H9 (cell line): ENCODE measurements at regions not wholly inside any gene's neighbourhood (a gene's known extent, or its start where the extent isn't known, plus 50 kb on each side); places are given as distances from the start of the nearest gene placed in this dataset.

Experiments used
- DNase-seq: peaks from one replicate; pipeline ENCODE4 v3.0.0-alpha.2; 2017
- H2AFZ ChIP-seq: one replicate; pipeline ENCODE4 v1.6.1; 2013; ENCODE audit warnings: mild to moderate bottlenecking, low read length, control low read depth, moderate library complexity
- H2AK5ac ChIP-seq: 2 replicates; pipeline ENCODE4 v1.6.1; 2013; ENCODE audit warnings: low read length, control low read depth, mixed read lengths; ENCODE audit not compliant: insufficient read length
- H2BK120ac ChIP-seq: one replicate; pipeline ENCODE4 v1.6.1; 2013; ENCODE audit warnings: low read depth, mild to moderate bottlenecking, low read length, control low read depth, inconsistent platforms; ENCODE audit not compliant: poor library complexity, severe bottlenecking
- H2BK12ac ChIP-seq: 2 replicates; pipeline ENCODE4 v1.6.1; 2013; ENCODE audit warnings: low read length, control low read depth, mixed read lengths, low read depth; ENCODE audit not compliant: insufficient read length
- H2BK15ac ChIP-seq: 2 replicates; pipeline ENCODE4 v1.6.1; 2013; ENCODE audit warnings: low read depth, low read length, control low read depth
- H2BK20ac ChIP-seq: one replicate; pipeline ENCODE4 v1.6.1; 2013; ENCODE audit warnings: low read depth, mild to moderate bottlenecking, low read length, control low read depth, inconsistent platforms; ENCODE audit not compliant: poor library complexity, severe bottlenecking
- H2BK5ac ChIP-seq: 2 replicates; pipeline ENCODE4 v1.6.1; 2013; ENCODE audit warnings: low read length, control low read depth, mixed read lengths; ENCODE audit not compliant: insufficient read length
- H3K14ac ChIP-seq: 2 replicates; pipeline ENCODE4 v1.6.1; 2013; ENCODE audit warnings: low read length, control low read depth; ENCODE audit not compliant: insufficient read depth
- H3K18ac ChIP-seq: 2 replicates; pipeline ENCODE4 v1.6.1; 2013; ENCODE audit warnings: low read depth, mild to moderate bottlenecking, mixed read lengths, low read length, control low read depth; ENCODE audit not compliant: insufficient read length
- H3K23ac ChIP-seq: 2 replicates; pipeline ENCODE4 v1.6.1; 2013; ENCODE audit warnings: low read length, control low read depth, mixed read lengths, low read depth; ENCODE audit not compliant: insufficient read length
- H3K23me2 ChIP-seq: 2 replicates; pipeline ENCODE4 v1.6.1; 2013; ENCODE audit warnings: low read depth, mild to moderate bottlenecking, mixed read lengths, low read length, control low read depth; ENCODE audit not compliant: insufficient read length, poor library complexity, severe bottlenecking
- H3K27ac ChIP-seq: 2 replicates; pipeline ENCODE4 v1.5.1; 2013; ENCODE audit warnings: low read length, control low read depth, mixed read lengths, low read depth; ENCODE audit not compliant: insufficient read length
- H3K27me3 ChIP-seq: 2 replicates; pipeline ENCODE4 v1.6.1; 2013; ENCODE audit warnings: low read length, control low read depth, inconsistent platforms; ENCODE audit not compliant: insufficient read depth
- H3K4ac ChIP-seq: 2 replicates; pipeline ENCODE4 v1.6.1; 2013; ENCODE audit warnings: low read depth, mild to moderate bottlenecking, control low read depth, inconsistent platforms, low read length, moderate library complexity
- H3K4me1 ChIP-seq: 2 replicates; pipeline ENCODE4 v1.6.1; 2013; ENCODE audit warnings: low read length, control low read depth, inconsistent platforms; ENCODE audit not compliant: insufficient read depth
- H3K4me2 ChIP-seq: 2 replicates; pipeline ENCODE4 v1.6.1; 2013; ENCODE audit warnings: low read length, control low read depth, mixed read lengths; ENCODE audit not compliant: insufficient read length, insufficient read depth
- H3K56ac ChIP-seq: 2 replicates; pipeline ENCODE4 v1.6.1; 2013; ENCODE audit warnings: low read depth, mild to moderate bottlenecking, mixed read lengths, low read length, control low read depth; ENCODE audit not compliant: insufficient read length
- H3K79me1 ChIP-seq: 2 replicates; pipeline ENCODE4 v1.6.1; 2013; ENCODE audit warnings: low read depth, mild to moderate bottlenecking, moderate library complexity, low read length, control low read depth, inconsistent platforms; ENCODE audit not compliant: insufficient read depth, poor library complexity, severe bottlenecking
- H3K79me2 ChIP-seq: 2 replicates; pipeline ENCODE4 v1.6.1; 2013; ENCODE audit warnings: low read length, control low read depth, inconsistent platforms; ENCODE audit not compliant: insufficient read depth
- H3K9ac ChIP-seq: 2 replicates; pipeline ENCODE4 v1.6.1; 2013; ENCODE audit warnings: low read length, control low read depth, mixed read lengths; ENCODE audit not compliant: insufficient read length; ENCODE audit errors: extremely low read depth
- H3K9me3 ChIP-seq: one replicate; pipeline ENCODE4 v1.6.1; 2013; ENCODE audit warnings: low read depth, low read length, inconsistent platforms; ENCODE audit not compliant: control insufficient read depth
- H3T11ph ChIP-seq: one replicate; pipeline ENCODE4 v1.6.1; 2013; ENCODE audit warnings: mild to moderate bottlenecking, low read length, control low read depth, inconsistent platforms
- H4K20me1 ChIP-seq: one replicate; pipeline ENCODE4 v1.6.1; 2013; ENCODE audit not compliant: control insufficient read depth, insufficient read length, insufficient read depth
- H4K5ac ChIP-seq: 2 replicates; pipeline ENCODE4 v1.6.1; 2013; ENCODE audit warnings: low read depth, mild to moderate bottlenecking, mixed read lengths, low read length, control low read depth; ENCODE audit not compliant: insufficient read length
- H4K8ac ChIP-seq: replicated peaks from 2 replicates; pipeline ENCODE4 v1.6.1; 2013; ENCODE audit warnings: low read length, control low read depth, mixed read lengths, low read depth; ENCODE audit not compliant: insufficient read length
- H4K91ac ChIP-seq: 2 replicates; pipeline ENCODE4 v1.6.1; 2013; ENCODE audit warnings: low read depth, mild to moderate bottlenecking, moderate library complexity, mixed read lengths, low read length, control low read depth; ENCODE audit not compliant: insufficient read length
- H3K27ac Mint-ChIP-seq, 3 experiments: 2 replicates in 2 of 3; 3 replicates in 1 of 3; pipeline ENCODE4 v1.8.0; 2020 to 2021; ENCODE audit warnings: mixed read lengths in 3 of 3, mild to moderate bottlenecking in 1 of 3, moderate library complexity in 1 of 3
- H3K27me3 Mint-ChIP-seq: 2 replicates; pipeline ENCODE4 v1.8.0; 2021; ENCODE audit warnings: low read depth, mild to moderate bottlenecking, moderate library complexity, mixed read lengths
- H3K36me3 Mint-ChIP-seq, 3 experiments: 2 replicates in 2 of 3; 3 replicates in 1 of 3; pipeline ENCODE4 v1.8.0; 2020 to 2021; ENCODE audit warnings: low read depth in 3 of 3, mixed read lengths in 3 of 3; ENCODE audit not compliant: insufficient read depth in 1 of 3
- H3K4me1 Mint-ChIP-seq, 2 experiments: 2 replicates each; pipeline ENCODE4 v1.8.0; 2020; ENCODE audit warnings: mixed read lengths in 2 of 2
- H3K4me3 Mint-ChIP-seq, 2 experiments: 2 replicates in 1 of 2; 3 replicates in 1 of 2; pipeline ENCODE4 v1.8.0; 2020 to 2021; ENCODE audit warnings: mild to moderate bottlenecking in 2 of 2, mixed read lengths in 2 of 2, moderate library complexity in 1 of 2
- H3K9me3 Mint-ChIP-seq, 2 experiments: 2 replicates in 1 of 2; 3 replicates in 1 of 2; pipeline ENCODE4 v1.8.0; 2020; ENCODE audit warnings: mild to moderate bottlenecking in 2 of 2, mixed read lengths in 2 of 2, moderate library complexity in 1 of 2
- WGBS: extraction: QIAGEN DNeasy Blood & Tissue Kit; methylation state at CpG from one replicate; pipeline ENCODE4 v1.1.7; 2013; ENCODE audit warnings: missing lambda C conversion rate, low lambda C conversion rate, mixed read lengths; ENCODE audit not compliant: insufficient read length; ENCODE audit errors: extremely low coverage; 5-methylcytosine and 5-hydroxymethylcytosine counted together
- TF ChIP-seq, protein P1 (sequence below): fragments of 200-600 bp; sonication (generic); conservative IDR thresholded peaks from 3 replicates; pipeline ENCODE4 v1.8.0; 2021; ENCODE audit warnings: antibody characterized with exemption, mild to moderate bottlenecking

DNA sequence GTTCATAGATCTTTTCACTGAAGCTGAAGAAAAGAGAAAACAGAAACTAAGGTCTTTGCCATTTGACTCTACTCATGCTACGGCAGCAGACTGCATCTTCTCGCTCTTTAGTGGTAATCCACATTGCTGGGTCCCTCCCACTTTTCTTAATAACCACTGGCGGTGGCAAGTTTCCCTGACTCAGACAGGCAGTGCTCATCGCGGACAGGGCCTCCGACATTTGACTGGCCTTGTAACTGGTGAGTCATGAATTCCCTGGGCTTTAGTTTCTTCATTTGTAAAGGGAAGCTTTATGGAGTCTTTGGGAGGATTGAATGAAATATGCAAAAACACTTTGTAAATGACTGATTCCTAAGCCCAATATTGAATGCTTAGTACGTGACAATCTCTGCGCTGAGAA, 238.2 kb upstream of the RBBP8 start:
- no peak overlapping the region for H2BK15ac ChIP-seq
- DNase-seq: peak; percentile 61
- H3K23me2 ChIP-seq: no peaks in the 10 kb centered on the region
- no peak overlapping the region for H4K8ac ChIP-seq
- no peak overlapping the region for H2BK5ac ChIP-seq
- H3K9ac ChIP-seq: no peak overlapping the region
- H4K91ac ChIP-seq: no peak overlapping the region
- no peak overlapping the region for H3K27ac Mint-ChIP-seq
- no peaks in the 10 kb centered on the region for H3K36me3 Mint-ChIP-seq
- H3K18ac ChIP-seq: no peak overlapping the region
- H3K4me2 ChIP-seq: no peak overlapping the region
- TF ChIP-seq, protein P1, sequence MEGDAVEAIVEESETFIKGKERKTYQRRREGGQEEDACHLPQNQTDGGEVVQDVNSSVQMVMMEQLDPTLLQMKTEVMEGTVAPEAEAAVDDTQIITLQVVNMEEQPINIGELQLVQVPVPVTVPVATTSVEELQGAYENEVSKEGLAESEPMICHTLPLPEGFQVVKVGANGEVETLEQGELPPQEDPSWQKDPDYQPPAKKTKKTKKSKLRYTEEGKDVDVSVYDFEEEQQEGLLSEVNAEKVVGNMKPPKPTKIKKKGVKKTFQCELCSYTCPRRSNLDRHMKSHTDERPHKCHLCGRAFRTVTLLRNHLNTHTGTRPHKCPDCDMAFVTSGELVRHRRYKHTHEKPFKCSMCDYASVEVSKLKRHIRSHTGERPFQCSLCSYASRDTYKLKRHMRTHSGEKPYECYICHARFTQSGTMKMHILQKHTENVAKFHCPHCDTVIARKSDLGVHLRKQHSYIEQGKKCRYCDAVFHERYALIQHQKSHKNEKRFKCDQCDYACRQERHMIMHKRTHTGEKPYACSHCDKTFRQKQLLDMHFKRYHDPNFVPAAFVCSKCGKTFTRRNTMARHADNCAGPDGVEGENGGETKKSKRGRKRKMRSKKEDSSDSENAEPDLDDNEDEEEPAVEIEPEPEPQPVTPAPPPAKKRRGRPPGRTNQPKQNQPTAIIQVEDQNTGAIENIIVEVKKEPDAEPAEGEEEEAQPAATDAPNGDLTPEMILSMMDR: no peak
- no peak overlapping the region for H4K5ac ChIP-seq
- no peak overlapping the region for H2BK20ac ChIP-seq
- H3K14ac ChIP-seq: no peak overlapping the region
- no peak overlapping the region for H2BK12ac ChIP-seq
- H3K79me1 ChIP-seq: no peaks in the 10 kb centered on the region
- H3K23ac ChIP-seq: no peak overlapping the region
- peaks cover 8 to 19% of the 10 kb centered on the region in 2 experiments for H3K4me1 Mint-ChIP-seq
- H3K9me3 ChIP-seq: no peaks in the 10 kb centered on the region
- H3K27me3 Mint-ChIP-seq: peaks cover 4% of the 10 kb centered on the region
- H3T11ph ChIP-seq: no peak overlapping the region
- H3K4me1 ChIP-seq: no peaks in the 10 kb centered on the region
- no peak overlapping the region for H2AFZ ChIP-seq
- no CpG with 5 or more reads among the region's 8 CpGs for WGBS
- no peaks in the 10 kb centered on the region for H3K27me3 ChIP-seq
- H3K4ac ChIP-seq: no peak overlapping the region
- no peaks in the 10 kb centered on the region for H3K9me3 Mint-ChIP-seq
- no peak overlapping the region for H3K4me3 Mint-ChIP-seq
- no peak overlapping the region for H3K56ac ChIP-seq
- no peak overlapping the region for H3K27ac ChIP-seq
- H4K20me1 ChIP-seq: no peaks in the 10 kb centered on the region
- no peaks in the 10 kb centered on the region for H3K79me2 ChIP-seq
- H2BK120ac ChIP-seq: no peak overlapping the region
- no peak overlapping the region for H2AK5ac ChIP-seq
